Transverse colon (tissue), 4 donors: ENCODE measurements at regions not wholly inside any gene's neighbourhood (a gene's known extent, or its start where the extent isn't known, plus 50 kb on each side); places are given as distances from the start of the nearest gene placed in this dataset.
A peak's percentile ranks its signal among the peaks of the same experiment; 100 is the strongest.

ENCODE experiments used
- DNase-seq: peaks from one replicate; pipeline ENCODE4 v3.0.0-alpha.2; 2019
- H3K27ac ChIP-seq, 4 donors: fragments of 200-600 bp; sonication (generic); 2 replicates each; pipeline ENCODE4 v1.5.1; 2016 to 2018; ENCODE audit warnings: inconsistent platforms in 4 of 4
- H3K27me3 ChIP-seq: fragments of 200-600 bp; sonication (generic); 2 replicates; pipeline ENCODE4 v1.5.1; 2017; ENCODE audit warnings: inconsistent platforms
- H3K36me3 ChIP-seq, 4 donors: fragments of 200-600 bp; sonication (generic); 2 replicates each; pipeline ENCODE4 v1.5.1; 2017 to 2019; ENCODE audit warnings: inconsistent platforms in 4 of 4
- H3K4me1 ChIP-seq, 4 donors: fragments of 200-600 bp; sonication (generic); 2 replicates each; pipeline ENCODE4 v1.5.1; 2017 to 2020; ENCODE audit warnings: inconsistent platforms in 4 of 4
- H3K4me3 ChIP-seq, 4 donors: fragments of 200-600 bp; sonication (generic); 1 replicate in 1 of 4; 2 replicates in 3 of 4; pipeline versions ENCODE4 v1.5.1 to v1.6.1; 2017 to 2019; ENCODE audit warnings: inconsistent platforms in 4 of 4
- H3K9me3 ChIP-seq, 2 donors: fragments of 200-600 bp; sonication (generic); 2 replicates each; pipeline ENCODE4 v1.5.1; 2017 to 2019; ENCODE audit warnings: inconsistent platforms in 2 of 2
- CTCF ChIP-seq, 5 experiments: fragments of 200-600 bp in 3 of 5; fragments of 450-650 bp in 2 of 5; sonication (generic) in 3 of 5; IDR thresholded peaks; 1 replicate in 2 of 5; 2 replicates in 3 of 5; pipeline ENCODE4 v1.5.1; 2016 to 2017; ENCODE audit warnings: antibody characterized with exemption in 5 of 5, inconsistent platforms in 3 of 5, mild to moderate bottlenecking in 2 of 5, moderate library complexity in 1 of 5
- EP300 ChIP-seq: sonication (generic); formaldehyde crosslinking; IDR thresholded peaks from one replicate; pipeline ENCODE4 v1.6.1; 2017; ENCODE audit warnings: antibody characterized with exemption, low read depth
- POLR2A ChIP-seq: fragments of 450-650 bp; IDR thresholded peaks from one replicate; pipeline ENCODE4 v1.6.1; 2016; ENCODE audit warnings: antibody characterized with exemption, mild to moderate bottlenecking, moderate library complexity
- POLR2AphosphoS5 ChIP-seq, 3 donors: sonication (generic); formaldehyde crosslinking; IDR thresholded peaks; one replicate each; pipeline ENCODE4 v1.6.1; 2016; ENCODE audit warnings: antibody characterized with exemption in 3 of 3
- WGBS, 2 donors: methylation state at CpG; one replicate each; pipeline ENCODE4 v1.1.5; 2018; ENCODE audit warnings: low coverage in 1 of 2; 5-methylcytosine and 5-hydroxymethylcytosine counted together
- in situ Hi-C, 4 donors: fragments of 200-750 bp; cut with MboI; loops; one replicate each; pipeline versions ENCODE4 v1.15.0 to v1.15.1; 2017; ENCODE audit warnings: low sequenced_read_pairs in 3 of 4, low pct_ligation_motif_present in 1 of 4, low pct_unique_long_range_greater_than_20kb in 1 of 4
- intact Hi-C: fragments of 100-400 bp; cut with DNase I; formaldehyde crosslinking; loops from one replicate; pipeline ENCODE4 v1.15.1; 2023; ENCODE audit warnings: low total_unique reads

GRCh38 chr1:58925247-58925646 lies 141.4 kb upstream of the JUN start:
- Histone ChIP-seq H3K27ac (no peak overlapping the region), H3K4me3 (no peak overlapping the region), H3K27me3 (no peaks in the 10 kb centered on the region), H3K9me3 (no peaks in the 10 kb centered on the region), H3K4me1 (peaks cover 26 to 66% (median 41%) of the 10 kb centered on the region in 4 donors), H3K36me3 (no peaks in the 10 kb centered on the region)
- intact Hi-C loops, result no loop called here
- WGBS, 2 donors, result 89 to 94% methylated on average over 2 of the region's 2 CpGs
- in situ Hi-C loops, result no loop called here
- TF ChIP-seq EP300, result no peak
- TF ChIP-seq CTCF (IDR thresholded peaks at IDR 0.05), result no peak
- TF ChIP-seq POLR2A, result no peak
- TF ChIP-seq POLR2AphosphoS5 (IDR thresholded peaks at IDR 0.05), result no peak
- DNase-seq, result no peak

- H3K4me1 ChIP-seq, result peaks cover 26 to 71% (median 41%) of the 10 kb centered on the region in 4 donors
- H3K27ac ChIP-seq, result no peak overlapping the region
- WGBS, 2 donors, result 57 to 73% methylated on average over 1 of the region's 1 CpG
- TF ChIP-seq EP300 (no peak), CTCF (IDR thresholded peaks at IDR 0.05) (no peak), POLR2AphosphoS5 (IDR thresholded peaks at IDR 0.05) (no peak), POLR2A (no peak)
- H3K9me3 ChIP-seq, result no peaks in the 10 kb centered on the region
- in situ Hi-C loops, result no loop called here
- H3K4me3 ChIP-seq, result no peak overlapping the region
- intact Hi-C loops, result no loop called here
- no peak for DNase-seq
- H3K36me3 ChIP-seq, result no peaks in the 10 kb centered on the region
- no peaks in the 10 kb centered on the region for H3K27me3 ChIP-seq
Observed at GRCh38 chr1:58926152-58926551, 142.3 kb upstream of the JUN start.

- no peak overlapping the region for H3K4me3 ChIP-seq
- TF ChIP-seq CTCF (IDR thresholded peaks at IDR 0.05) (no peak), EP300 (no peak), POLR2A (no peak), POLR2AphosphoS5 (IDR thresholded peaks at IDR 0.05) (no peak)
- H3K36me3 ChIP-seq, result no peaks in the 10 kb centered on the region
- no peaks in the 10 kb centered on the region for H3K9me3 ChIP-seq
- in situ Hi-C loops (no loop called here), intact Hi-C loops (no loop called here)
- H3K27ac ChIP-seq, result no peak overlapping the region
- peaks cover 19 to 65% (median 38%) of the 10 kb centered on the region in 4 donors for H3K4me1 ChIP-seq
- H3K27me3 ChIP-seq, result no peaks in the 10 kb centered on the region
- WGBS, 2 donors, result 68 to 69% methylated on average over 3 to 4 of the region's 4 CpGs
- DNase-seq, result no peak
Observed at GRCh38 chr1:58927041-58927721, 143.3 kb upstream of the JUN start.

GRCh38 chr1:58927722-58928085 lies 143.9 kb upstream of the JUN start:
- TF ChIP-seq EP300 (no peak), POLR2A (no peak), POLR2AphosphoS5 (IDR thresholded peaks at IDR 0.05) (no peak), CTCF (IDR thresholded peaks at IDR 0.05) (no peak)
- in situ Hi-C loops, result no loop called here
- peaks cover 14 to 65% (median 38%) of the 10 kb centered on the region in 4 donors for H3K4me1 ChIP-seq
- no peak for DNase-seq
- WGBS, 2 donors, result 91 to 100% methylated on average over 1 to 3 of the region's 3 CpGs
- H3K27me3 ChIP-seq, result no peaks in the 10 kb centered on the region
- intact Hi-C loops, result no loop called here
- H3K27ac ChIP-seq, result peak overlapping the region in 1 of 4 donors; percentile 26
- no peaks in the 10 kb centered on the region for H3K9me3 ChIP-seq
- no peaks in the 10 kb centered on the region for H3K36me3 ChIP-seq
- no peak overlapping the region for H3K4me3 ChIP-seq
